Stomach (tissue), 4 donors: ENCODE measurements at regions not wholly inside any gene's neighbourhood (a gene's known extent, or its start where the extent isn't known, plus 50 kb on each side); places are given as distances from the start of the nearest gene placed in this dataset.

Experiments
- POLR2A ChIP-seq, 4 donors: fragments of 450-650 bp; IDR thresholded peaks; one replicate each; pipeline ENCODE4 v1.6.1; 2016; ENCODE audit warnings: antibody characterized with exemption in 4 of 4, control low read depth in 2 of 4, mild to moderate bottlenecking in 1 of 4, moderate library complexity in 1 of 4
- TF ChIP-seq, protein P1 (sequence below), 7 experiments: fragments of 450-650 bp in 4 of 7; fragments of 200-600 bp in 3 of 7; sonication (generic) in 3 of 7; IDR thresholded peaks; one replicate each; pipeline ENCODE4 v1.5.1; 2016 to 2019; ENCODE audit warnings: antibody characterized with exemption in 7 of 7, control low read depth in 2 of 7, mild to moderate bottlenecking in 1 of 7

GRCh38 chr3:151561878-151562277 is 101.0 kb upstream of the IGSF10 start:
- TF ChIP-seq, protein P1, sequence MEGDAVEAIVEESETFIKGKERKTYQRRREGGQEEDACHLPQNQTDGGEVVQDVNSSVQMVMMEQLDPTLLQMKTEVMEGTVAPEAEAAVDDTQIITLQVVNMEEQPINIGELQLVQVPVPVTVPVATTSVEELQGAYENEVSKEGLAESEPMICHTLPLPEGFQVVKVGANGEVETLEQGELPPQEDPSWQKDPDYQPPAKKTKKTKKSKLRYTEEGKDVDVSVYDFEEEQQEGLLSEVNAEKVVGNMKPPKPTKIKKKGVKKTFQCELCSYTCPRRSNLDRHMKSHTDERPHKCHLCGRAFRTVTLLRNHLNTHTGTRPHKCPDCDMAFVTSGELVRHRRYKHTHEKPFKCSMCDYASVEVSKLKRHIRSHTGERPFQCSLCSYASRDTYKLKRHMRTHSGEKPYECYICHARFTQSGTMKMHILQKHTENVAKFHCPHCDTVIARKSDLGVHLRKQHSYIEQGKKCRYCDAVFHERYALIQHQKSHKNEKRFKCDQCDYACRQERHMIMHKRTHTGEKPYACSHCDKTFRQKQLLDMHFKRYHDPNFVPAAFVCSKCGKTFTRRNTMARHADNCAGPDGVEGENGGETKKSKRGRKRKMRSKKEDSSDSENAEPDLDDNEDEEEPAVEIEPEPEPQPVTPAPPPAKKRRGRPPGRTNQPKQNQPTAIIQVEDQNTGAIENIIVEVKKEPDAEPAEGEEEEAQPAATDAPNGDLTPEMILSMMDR (IDR thresholded peaks at IDR 0.05), result no peak
- TF ChIP-seq POLR2A (IDR thresholded peaks at IDR 0.05), result no peak
